ENCODE measurements at regions not wholly inside any gene's neighbourhood (a gene's known extent, or its start where the extent isn't known, plus 50 kb on each side); places are given as distances from the start of the nearest gene placed in this dataset.

- Histone ChIP-seq H2BK120ac (ENCODE audit: low read depth, low read length, poor library complexity, severe bottlenecking) (no peak overlapping the region), H3K56ac (ENCODE audit: insufficient read length, low read depth, low read length) (no peak overlapping the region), H3K4me2 (ENCODE audit: insufficient read depth, insufficient read length, low read length) (no peak overlapping the region), H2BK20ac (ENCODE audit: low read depth, low read length, poor library complexity, severe bottlenecking) (no peak overlapping the region), H3K27me3 (ENCODE audit: insufficient read depth, low read length) (no peaks in the 10 kb centered on the region), H3K23ac (ENCODE audit: insufficient read length, low read depth, low read length) (no peak overlapping the region), H4K5ac (ENCODE audit: insufficient read length, low read depth, low read length) (no peak overlapping the region), H4K8ac (replicated peaks; ENCODE audit: insufficient read length, low read depth, low read length) (no peak overlapping the region), H2AFZ (ENCODE audit: low read length) (no peak overlapping the region), H3K4ac (ENCODE audit: low read depth, low read length) (no peak overlapping the region), H3K14ac (ENCODE audit: insufficient read depth, low read length) (no peak overlapping the region; the same call in 1 of the 2 replicates), H4K20me1 (ENCODE audit: control insufficient read depth, insufficient read depth, insufficient read length) (no peaks in the 10 kb centered on the region), H2AK5ac (ENCODE audit: insufficient read length, low read length) (no peak overlapping the region), H3K18ac (ENCODE audit: insufficient read length, low read depth, low read length) (no peak overlapping the region), H2BK5ac (ENCODE audit: insufficient read length, low read length) (no peak overlapping the region), H4K91ac (ENCODE audit: insufficient read length, low read depth, low read length) (no peak overlapping the region), H3K27ac (ENCODE audit: insufficient read length, low read depth, low read length) (no peak overlapping the region), H3K79me1 (ENCODE audit: insufficient read depth, low read depth, low read length, poor library complexity, severe bottlenecking) (no peaks in the 10 kb centered on the region), H3K23me2 (ENCODE audit: insufficient read length, low read depth, low read length, poor library complexity, severe bottlenecking) (no peaks in the 10 kb centered on the region), H3K9ac (ENCODE audit: extremely low read depth, insufficient read length, low read length) (no peak overlapping the region), H3K79me2 (ENCODE audit: insufficient read depth, low read length) (no peaks in the 10 kb centered on the region), H2BK12ac (ENCODE audit: insufficient read length, low read depth, low read length) (no peak overlapping the region), H3K9me3 (ENCODE audit: control insufficient read depth, low read depth, low read length) (no peaks in the 10 kb centered on the region), H2BK15ac (ENCODE audit: low read depth, low read length) (no peak overlapping the region), H3T11ph (ENCODE audit: low read length) (no peak overlapping the region), H3K4me1 (ENCODE audit: insufficient read depth, low read length) (no peaks in the 10 kb centered on the region)
- TF ChIP-seq CTCF (conservative IDR thresholded peaks at IDR 0.05) = no peak
- no CpG with 5 or more reads among the region's 4 CpGs for WGBS (ENCODE audit: extremely low coverage, insufficient read length, low lambda C conversion rate)
- no peaks in the 10 kb centered on the region for H3K4me1 Mint-ChIP-seq
- no peak overlapping the region for H3K4me3 Mint-ChIP-seq
- no peak overlapping the region; a peak in 2 of 7 replicates for H3K27ac Mint-ChIP-seq
- no peaks in the 10 kb centered on the region for H3K9me3 Mint-ChIP-seq
- no peaks in the 10 kb centered on the region for H3K27me3 Mint-ChIP-seq (ENCODE audit: low read depth)
- no peak for DNase-seq
- H3K36me3 Mint-ChIP-seq (ENCODE audit: insufficient read depth in 1 of 3, low read depth in 3 of 3) = no peaks in the 10 kb centered on the region
These were observed 84.8 kb upstream of the ZFP42 start for GRCh38 chr4:187910741-187911140.
